Activated CD4-positive, alpha-beta T cell treated with anti-CD3 and anti-CD28 coated beads for 36 hours (primary cell): ENCODE measurements at regions not wholly inside any gene's neighbourhood (a gene's known extent, or its start where the extent isn't known, plus 50 kb on each side); places are given as distances from the start of the nearest gene placed in this dataset.
"Not testable (repeated sequence)": the region's sequence is repeated elsewhere in the genome, so short reads cannot be mapped to it uniquely, and the experiment has no call there.

Experiments
- ATAC-seq: fragments of 200-7000 bp; cut with Tn5 transposase; one replicate; pipeline ENCODE4 v1.10.0; 2021; ENCODE audit warnings: mild to moderate bottlenecking, moderate library complexity
- CTCF ChIA-PET: fragments of 350-600 bp; sonication (Branson Sonifier 250); formaldehyde crosslinking; loops from one replicate; lab custom pipeline; 2021; ENCODE audit warnings: antibody characterized with exemption; lab: Charles Lee
- POLR2A ChIA-PET: fragments of 350-600 bp; sonication (Branson Sonifier 250); formaldehyde crosslinking; loops from one replicate; lab custom pipeline; 2021; ENCODE audit warnings: antibody characterized with exemption, inconsistent platforms; lab: Charles Lee
- DNase-seq: peaks from one replicate; pipeline ENCODE4 v3.0.0-alpha.2; 2020
- H3K27ac Mint-ChIP-seq: one replicate; pipeline ENCODE4 v1.8.0; 2021; ENCODE audit warnings: mixed read lengths
- H3K27me3 Mint-ChIP-seq: one replicate; pipeline ENCODE4 v1.8.0; 2021; ENCODE audit warnings: mixed read lengths
- H3K36me3 Mint-ChIP-seq: one replicate; pipeline ENCODE4 v1.8.0; 2021; ENCODE audit warnings: low read depth, mixed read lengths
- H3K4me1 Mint-ChIP-seq: one replicate; pipeline ENCODE4 v1.8.0; 2021; ENCODE audit warnings: mixed read lengths
- H3K4me3 Mint-ChIP-seq: one replicate; pipeline ENCODE4 v1.8.0; 2021; ENCODE audit warnings: mild to moderate bottlenecking, moderate library complexity, mixed read lengths
- H3K9me3 Mint-ChIP-seq: one replicate; pipeline ENCODE4 v1.8.0; 2021; ENCODE audit warnings: low read depth, mixed read lengths
- intact Hi-C, 2 experiments: fragments of 100-400 bp; cut with DNase I in 1 of 2; cut with micrococcal nuclease in 1 of 2; formaldehyde crosslinking; loops; one replicate each; pipeline versions ENCODE4 v1.14.2 to v1.15.1; 2022 to 2024; cut with DNase I, micrococcal nuclease

- H3K27me3 Mint-ChIP-seq, result peaks cover 46% of the 10 kb centered on the region
- no peaks in the 10 kb centered on the region for H3K36me3 Mint-ChIP-seq
- no peak overlapping the region for H3K4me3 Mint-ChIP-seq
- no peaks in the 10 kb centered on the region for H3K9me3 Mint-ChIP-seq
- DNase-seq, result no peak
- no peak overlapping the region for H3K27ac Mint-ChIP-seq
- ATAC-seq, result no peak
- ChIA-PET CTCF (no interaction called here), POLR2A (interaction anchor here (0.6 kb wide), 1 partner anchor 24 kb away, joined by 4 read pairs; no protein-coding TSS in a partner anchor)
- intact Hi-C loops, result no loop called here
- H3K4me1 Mint-ChIP-seq, result no peaks in the 10 kb centered on the region
Measured at GRCh38 chr5:138685193-138685745, 68.0 kb upstream of the CTNNA1 start.

- peaks cover 50% of the 10 kb centered on the region for H3K27me3 Mint-ChIP-seq
- POLR2A ChIA-PET, ATAC-seq, CTCF ChIA-PET, intact Hi-C loops, H3K27ac Mint-ChIP-seq, H3K4me1 Mint-ChIP-seq, H3K4me3 Mint-ChIP-seq, H3K36me3 Mint-ChIP-seq, DNase-seq, H3K9me3 Mint-ChIP-seq: not testable (repeated sequence)
Measured at GRCh38 chr5:138682462-138682861, 70.8 kb upstream of the CTNNA1 start.

GRCh38 chr5:138678826-138679225, 74.4 kb upstream of the CTNNA1 start:
- intact Hi-C loops, H3K9me3 Mint-ChIP-seq, POLR2A ChIA-PET, H3K4me3 Mint-ChIP-seq, ATAC-seq, H3K4me1 Mint-ChIP-seq, H3K27ac Mint-ChIP-seq, CTCF ChIA-PET, H3K36me3 Mint-ChIP-seq, DNase-seq: not testable (repeated sequence)
- H3K27me3 Mint-ChIP-seq, result peaks cover 46% of the 10 kb centered on the region

- ATAC-seq, result no peak
- H3K27ac Mint-ChIP-seq, result no peak overlapping the region
- H3K9me3 Mint-ChIP-seq, result peaks cover 12% of the 10 kb centered on the region
- no peaks in the 10 kb centered on the region for H3K4me1 Mint-ChIP-seq
- POLR2A ChIA-PET, result no interaction called here
- CTCF ChIA-PET, result interaction anchor here (0.6 kb wide), 1 partner anchor 43 kb away, joined by 3 read pairs; no protein-coding TSS in a partner anchor
- intact Hi-C loops, result no loop called here
- H3K27me3 Mint-ChIP-seq, result peaks cover 45% of the 10 kb centered on the region
- H3K4me3 Mint-ChIP-seq, result no peak overlapping the region
- H3K36me3 Mint-ChIP-seq, result no peaks in the 10 kb centered on the region
- DNase-seq, result no peak
Measured at GRCh38 chr5:138677782-138678181, 75.4 kb upstream of the CTNNA1 start.

- Mint-ChIP-seq H3K4me3 (no peak overlapping the region), H3K27me3 (peaks cover 47% of the 10 kb centered on the region), H3K4me1 (no peaks in the 10 kb centered on the region), H3K9me3 (peaks cover 12% of the 10 kb centered on the region), H3K27ac (no peak overlapping the region), H3K36me3 (no peaks in the 10 kb centered on the region)
- intact Hi-C loops, result no loop called here
- CTCF ChIA-PET, result interaction anchor here (0.6 to 1.1 kb wide), 3 partner anchors 113 to 470 kb away, joined by 3 to 4 read pairs (median 4); no protein-coding TSS in a partner anchor
- POLR2A ChIA-PET, result interaction anchor here (0.5 kb wide), 1 partner anchor 713 kb away, joined by 3 read pairs; no protein-coding TSS in a partner anchor
- ATAC-seq (no peak), DNase-seq (no peak)
Measured at GRCh38 chr5:138676556-138677193, 76.5 kb upstream of the CTNNA1 start.

GRCh38 chr5:138676002-138676401, 77.2 kb upstream of the CTNNA1 start:
- ChIA-PET POLR2A (interaction anchor here (0.5 kb wide), 1 partner anchor 714 kb away, joined by 3 read pairs; no protein-coding TSS in a partner anchor), CTCF (interaction anchor here (0.6 to 1.1 kb wide), 2 partner anchors 114 to 203 kb away, joined by 4 read pairs; no protein-coding TSS in a partner anchor)
- Mint-ChIP-seq H3K4me3 (no peak overlapping the region), H3K36me3 (no peaks in the 10 kb centered on the region), H3K27me3 (peaks cover 45% of the 10 kb centered on the region), H3K4me1 (no peaks in the 10 kb centered on the region), H3K9me3 (peaks cover 12% of the 10 kb centered on the region), H3K27ac (no peak overlapping the region)
- DNase-seq (no peak), ATAC-seq (no peak)
- intact Hi-C loops, result no loop called here

- Mint-ChIP-seq H3K27me3 (peaks cover 63% of the 10 kb centered on the region), H3K36me3 (no peaks in the 10 kb centered on the region), H3K4me3 (no peak overlapping the region), H3K9me3 (peaks cover 1% of the 10 kb centered on the region), H3K4me1 (peaks cover 19% of the 10 kb centered on the region), H3K27ac (no peak overlapping the region)
- DNase-seq (peak; percentile 45), ATAC-seq (peak; percentile 76)
- intact Hi-C loops, result no loop called here
- ChIA-PET CTCF (no interaction called here), POLR2A (no interaction called here)
Measured at GRCh38 chr5:138668451-138669380, 84.5 kb upstream of the CTNNA1 start.

- POLR2A ChIA-PET, H3K36me3 Mint-ChIP-seq, H3K4me3 Mint-ChIP-seq, CTCF ChIA-PET, DNase-seq, H3K27ac Mint-ChIP-seq, H3K9me3 Mint-ChIP-seq, ATAC-seq, intact Hi-C loops: not testable (repeated sequence)
- Mint-ChIP-seq H3K4me1 (peaks cover 27% of the 10 kb centered on the region), H3K27me3 (peaks cover 62% of the 10 kb centered on the region)
Measured at GRCh38 chr5:138667782-138668331, 85.4 kb upstream of the CTNNA1 start.

GRCh38 chr5:138666226-138666742, 86.9 kb upstream of the CTNNA1 start:
- H3K4me3 Mint-ChIP-seq, result no peak overlapping the region
- POLR2A ChIA-PET, result no interaction called here

GRCh38 chr5:138665261-138665660, 88.0 kb upstream of the CTNNA1 start:
- Mint-ChIP-seq H3K27ac (no peak overlapping the region), H3K4me1 (peaks cover 32% of the 10 kb centered on the region), H3K4me3 (no peak overlapping the region), H3K27me3 (peaks cover 78% of the 10 kb centered on the region), H3K9me3 (no peaks in the 10 kb centered on the region), H3K36me3 (no peaks in the 10 kb centered on the region)
- intact Hi-C loops, result no loop called here
- DNase-seq (no peak), ATAC-seq (no peak)
- ChIA-PET POLR2A (no interaction called here), CTCF (no interaction called here)

More at GRCh38 chr5:138666226-138666742, 86.9 kb upstream of the CTNNA1 start:
- ATAC-seq (no peak), DNase-seq (no peak)
- no peak overlapping the region for H3K27ac Mint-ChIP-seq
- no peaks in the 10 kb centered on the region for H3K36me3 Mint-ChIP-seq
- intact Hi-C loops, result no loop called here
- no peaks in the 10 kb centered on the region for H3K9me3 Mint-ChIP-seq
- CTCF ChIA-PET, result no interaction called here
- H3K4me1 Mint-ChIP-seq, result peaks cover 32% of the 10 kb centered on the region
- peaks cover 70% of the 10 kb centered on the region for H3K27me3 Mint-ChIP-seq
